ENCODE measurements at regions not wholly inside any gene's neighbourhood (a gene's known extent, or its start where the extent isn't known, plus 50 kb on each side); places are given as distances from the start of the nearest gene placed in this dataset.

DNA sequence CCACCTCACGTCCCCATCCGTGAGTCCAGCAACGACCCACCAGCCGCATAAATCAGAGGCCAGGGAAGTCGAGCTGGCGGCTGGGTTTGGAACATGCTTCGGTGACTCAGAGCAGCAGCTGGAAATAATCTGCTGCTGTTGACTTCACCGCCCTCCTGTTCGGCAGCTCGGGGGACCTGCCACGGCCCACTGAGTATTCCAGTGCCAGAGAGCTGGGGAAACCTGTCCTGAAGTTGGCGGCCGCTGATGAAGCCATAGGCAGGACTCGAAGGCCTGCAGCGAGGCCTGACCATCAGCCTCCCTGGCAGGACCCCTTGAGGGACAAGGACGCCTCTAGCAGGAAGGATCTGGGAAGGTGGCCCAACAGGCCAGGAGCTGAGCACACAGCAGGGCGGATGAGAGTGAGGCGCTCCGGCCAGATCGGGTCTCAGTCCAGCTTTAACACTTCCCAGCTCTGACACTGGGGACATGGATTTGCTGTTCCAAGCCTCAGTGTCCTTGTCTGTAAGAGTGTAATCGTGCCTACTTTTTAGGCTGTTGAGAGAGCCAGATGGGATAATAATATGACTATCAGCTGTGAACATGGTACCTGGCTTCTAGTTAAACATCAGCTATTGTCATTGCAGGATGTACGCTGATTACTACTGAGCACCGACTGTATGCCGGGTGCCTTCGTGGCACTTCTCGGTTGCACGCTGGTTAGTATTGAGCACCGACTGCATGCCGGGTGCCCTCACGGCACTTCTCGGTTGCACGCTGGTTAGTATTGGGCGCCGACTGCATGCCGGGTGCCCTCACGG lies 50.4 kb upstream of the CIBAR2 start:
- Mint-ChIP-seq H3K36me3 (ENCODE audit: low read depth) (no peaks in the 10 kb centered on the region), H3K27ac (no peak overlapping the region), H3K4me3 (no peak overlapping the region), H3K4me1 (ENCODE audit: low read depth) (peaks cover 10% of the 10 kb centered on the region), H3K27me3 (peaks cover 11% of the 10 kb centered on the region), H3K9me3 (no peaks in the 10 kb centered on the region)

DNA sequence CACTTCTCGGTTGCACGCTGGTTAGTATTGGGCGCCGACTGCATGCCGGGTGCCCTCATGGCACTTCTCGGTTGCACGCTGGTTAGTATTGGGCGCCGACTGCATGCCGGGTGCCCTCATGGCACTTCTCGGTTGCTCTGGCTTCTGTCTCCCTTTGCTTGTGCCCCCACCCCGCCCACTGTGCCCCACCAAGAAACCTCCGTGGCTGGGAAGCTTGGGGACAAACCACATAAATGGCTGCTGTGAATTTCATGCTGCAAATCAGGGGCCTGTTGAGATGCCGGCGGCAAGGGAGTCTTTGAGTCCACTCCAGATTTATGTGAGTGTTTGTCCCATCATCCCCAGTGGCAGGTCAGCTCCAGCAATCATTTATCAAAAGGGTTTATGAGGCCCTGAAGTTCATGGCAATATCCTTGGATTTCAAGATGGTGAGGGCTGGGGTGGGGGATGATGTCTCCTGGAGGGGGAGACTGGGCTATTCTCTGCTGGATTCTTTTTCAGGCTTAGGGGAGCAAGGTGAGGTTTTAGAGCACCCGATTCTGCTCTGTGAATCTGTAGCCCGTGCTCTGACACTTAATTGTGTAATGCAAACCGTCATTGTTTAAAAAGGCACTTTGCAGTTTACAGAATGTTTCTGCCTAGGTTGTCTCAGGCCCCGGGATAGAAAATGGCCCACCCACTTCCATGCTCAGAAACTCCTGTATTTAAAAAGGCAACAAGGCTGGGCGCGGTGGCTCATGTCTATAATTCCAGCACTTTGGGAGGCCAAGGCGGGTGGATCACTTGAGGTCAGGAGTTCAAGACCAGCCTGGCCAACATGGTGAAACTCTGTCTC lies 51.2 kb upstream of the CIBAR2 start:
- Mint-ChIP-seq H3K27ac (no peak overlapping the region), H3K27me3 (peaks cover 17% of the 10 kb centered on the region), H3K36me3 (ENCODE audit: low read depth) (no peaks in the 10 kb centered on the region), H3K9me3 (no peaks in the 10 kb centered on the region), H3K4me1 (ENCODE audit: low read depth) (peaks cover 3% of the 10 kb centered on the region), H3K4me3 (no peak overlapping the region)

GRCh38 chr16:85164431-85164830 lies 52.2 kb upstream of the CIBAR2 start:
- H3K36me3 Mint-ChIP-seq (ENCODE audit: low read depth): no peaks in the 10 kb centered on the region
- peaks cover 19% of the 10 kb centered on the region for H3K27me3 Mint-ChIP-seq
- no peak overlapping the region for H3K27ac Mint-ChIP-seq
- no peak overlapping the region for H3K4me3 Mint-ChIP-seq
- no peaks in the 10 kb centered on the region for H3K9me3 Mint-ChIP-seq
- peaks cover 1% of the 10 kb centered on the region for H3K4me1 Mint-ChIP-seq (ENCODE audit: low read depth)

- H3K4me3 Mint-ChIP-seq: no peak overlapping the region
- H3K4me1 Mint-ChIP-seq (ENCODE audit: low read depth): no peaks in the 10 kb centered on the region
- no peaks in the 10 kb centered on the region for H3K36me3 Mint-ChIP-seq (ENCODE audit: low read depth)
- no peak overlapping the region for H3K27ac Mint-ChIP-seq
- H3K9me3 Mint-ChIP-seq: no peaks in the 10 kb centered on the region
- peaks cover 19% of the 10 kb centered on the region for H3K27me3 Mint-ChIP-seq
Measured at GRCh38 chr16:85164838-85165516, 52.7 kb upstream of the CIBAR2 start.

DNA sequence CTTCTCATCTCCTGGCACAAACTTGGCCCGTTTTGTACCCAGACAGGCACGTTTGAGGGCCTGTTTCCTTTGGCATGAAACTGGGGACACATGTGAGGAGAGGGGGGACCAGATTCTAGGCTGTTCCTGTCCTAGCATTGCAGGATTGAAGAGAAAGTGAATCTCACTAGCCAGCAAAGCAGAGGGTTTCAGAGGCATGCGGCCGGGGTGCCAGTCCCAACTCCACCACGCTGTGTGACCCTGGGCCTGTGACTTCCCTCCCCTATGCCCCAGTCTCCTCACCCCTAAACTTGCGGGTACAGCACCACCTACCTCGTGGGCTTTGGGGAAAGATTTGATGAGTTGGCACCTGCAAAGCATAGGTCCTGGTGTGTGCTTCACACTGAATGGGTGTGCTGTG lies 53.5 kb upstream of the CIBAR2 start:
- H3K27me3 Mint-ChIP-seq: peaks cover 23% of the 10 kb centered on the region
- no peak overlapping the region for H3K27ac Mint-ChIP-seq
- H3K9me3 Mint-ChIP-seq: no peaks in the 10 kb centered on the region
- H3K4me3 Mint-ChIP-seq: no peak overlapping the region
- no peaks in the 10 kb centered on the region for H3K36me3 Mint-ChIP-seq (ENCODE audit: low read depth)
- H3K4me1 Mint-ChIP-seq (ENCODE audit: low read depth): no peaks in the 10 kb centered on the region

- H3K9me3 Mint-ChIP-seq: no peaks in the 10 kb centered on the region
- no peak overlapping the region for H3K4me3 Mint-ChIP-seq
- no peak overlapping the region for H3K27ac Mint-ChIP-seq
Measured at GRCh38 chr16:85166281-85166680, 54.0 kb upstream of the CIBAR2 start.

DNA sequence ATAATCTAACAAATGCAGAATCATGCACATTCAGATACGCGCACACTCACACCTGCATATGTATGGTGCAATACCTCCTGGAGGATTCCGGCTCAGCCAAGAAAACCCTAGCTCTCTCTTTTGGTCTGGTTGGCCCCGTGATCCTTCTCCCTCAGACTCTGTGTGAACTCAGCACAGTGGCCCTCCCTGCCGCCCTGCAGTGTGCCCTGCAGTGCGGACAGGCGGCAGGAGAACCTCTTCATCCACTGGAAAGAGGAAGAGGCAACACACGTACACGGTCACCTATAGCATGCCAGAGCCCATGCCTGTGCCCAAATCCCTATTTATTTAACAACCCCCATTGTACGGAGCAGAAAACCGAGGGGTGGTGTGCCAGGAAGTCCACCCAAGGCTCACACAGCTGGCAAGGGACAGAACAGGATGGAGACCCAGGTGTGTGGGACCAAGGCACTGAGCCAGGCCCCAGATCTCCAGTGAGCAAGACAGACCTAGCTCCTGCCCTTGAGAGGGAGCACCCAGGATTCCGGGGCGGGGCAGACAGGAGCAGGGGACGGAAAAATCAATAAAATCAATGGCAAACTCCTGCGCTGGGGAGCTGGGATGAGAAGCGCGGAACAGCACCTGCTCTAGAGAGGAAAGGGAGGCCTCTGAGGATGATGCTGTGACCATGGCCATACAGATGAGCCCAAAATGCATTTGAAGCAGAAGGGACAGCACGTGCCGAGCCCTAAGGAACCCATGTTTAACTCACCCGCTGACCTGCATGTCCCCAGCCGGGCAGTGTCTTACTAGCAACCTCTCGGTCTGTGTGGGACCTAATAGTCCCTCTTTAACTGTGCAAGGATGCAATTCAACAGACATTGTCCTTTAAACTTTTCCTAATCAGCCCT lies 54.7 kb upstream of the CIBAR2 start:
- H3K27me3 Mint-ChIP-seq: peaks cover 32% of the 10 kb centered on the region
- no peaks in the 10 kb centered on the region for H3K9me3 Mint-ChIP-seq
- no peak overlapping the region for H3K27ac Mint-ChIP-seq
- no peak overlapping the region for H3K4me3 Mint-ChIP-seq
- H3K36me3 Mint-ChIP-seq (ENCODE audit: low read depth): no peaks in the 10 kb centered on the region
- no peaks in the 10 kb centered on the region for H3K4me1 Mint-ChIP-seq (ENCODE audit: low read depth)

More at GRCh38 chr16:85166281-85166680, 54.0 kb upstream of the CIBAR2 start:
- Mint-ChIP-seq H3K36me3 (ENCODE audit: low read depth) (no peaks in the 10 kb centered on the region), H3K27me3 (peaks cover 26% of the 10 kb centered on the region), H3K4me1 (ENCODE audit: low read depth) (no peaks in the 10 kb centered on the region)

DNA sequence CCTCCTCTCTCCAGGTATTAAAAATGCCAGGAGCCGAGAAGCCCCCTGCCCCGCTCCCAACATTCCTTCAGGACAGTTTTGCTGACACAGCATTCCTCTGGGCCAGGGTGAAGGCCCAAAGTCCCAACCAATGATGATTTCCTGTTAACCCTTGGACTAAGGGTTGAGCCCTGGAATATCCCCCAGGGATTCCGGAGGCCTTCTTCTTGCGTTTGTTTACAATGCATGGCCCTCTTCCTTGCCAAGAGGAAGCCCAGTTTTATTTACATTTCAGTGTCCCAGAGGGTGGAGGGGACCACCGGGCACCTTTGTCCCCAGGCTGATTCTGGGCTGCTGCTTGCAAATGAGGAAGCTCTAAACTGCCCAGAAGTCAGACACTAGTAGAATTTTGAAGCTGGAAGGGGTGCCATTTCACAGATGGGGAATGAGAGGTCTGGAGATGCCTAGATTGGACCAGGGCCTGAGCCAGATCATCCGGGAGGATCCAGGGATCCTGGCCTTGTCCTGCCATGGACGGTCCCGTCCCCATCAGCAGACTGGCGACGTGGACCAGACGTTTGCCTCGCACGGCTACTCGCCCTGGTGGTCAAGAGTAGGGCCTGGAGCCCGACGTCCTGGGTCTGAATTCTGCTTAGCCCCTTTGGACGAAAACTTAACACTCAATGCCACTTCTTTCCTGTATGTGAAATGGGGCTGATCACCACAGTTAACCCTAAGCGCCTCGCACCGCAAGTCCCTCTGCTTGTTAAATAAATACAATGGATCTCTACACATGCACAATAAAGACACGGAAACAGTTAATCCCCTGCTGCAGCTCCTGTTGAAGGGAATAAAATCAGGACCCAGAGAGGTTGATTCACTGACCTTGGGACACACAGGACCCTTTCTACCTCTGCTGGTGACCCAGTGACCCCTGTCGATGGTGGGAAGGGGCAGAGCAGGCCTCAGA lies 55.6 kb upstream of the CIBAR2 start:
- no peaks in the 10 kb centered on the region for H3K36me3 Mint-ChIP-seq (ENCODE audit: low read depth)
- H3K27me3 Mint-ChIP-seq: peaks cover 42% of the 10 kb centered on the region

DNA sequence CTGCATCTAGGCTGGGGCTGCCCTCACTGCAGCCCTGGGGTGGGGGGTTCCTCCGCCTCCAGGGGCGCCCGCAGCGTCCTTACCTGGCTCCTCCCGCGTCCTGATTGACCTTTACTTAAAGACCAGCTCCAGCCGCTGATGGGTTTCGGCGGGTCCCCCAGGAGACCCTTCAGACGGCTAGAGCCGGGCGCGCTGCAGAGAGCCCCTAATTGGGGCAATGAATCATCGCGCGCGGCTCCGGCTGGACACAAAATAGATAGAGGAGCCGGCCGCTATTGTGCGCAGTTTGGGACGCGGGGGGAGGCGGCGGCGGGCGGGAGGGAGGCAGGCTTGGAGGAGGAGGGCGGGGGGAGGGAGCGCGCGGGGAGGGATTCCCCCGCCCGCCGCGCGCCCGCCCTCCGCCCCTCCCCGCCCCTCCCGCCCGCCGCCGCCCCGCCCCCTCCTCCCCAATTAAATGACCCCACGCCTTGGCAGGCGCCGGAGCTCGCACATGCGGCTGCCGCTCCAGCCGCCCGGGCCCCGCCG lies 56.5 kb upstream of the CIBAR2 start:
- peak overlapping the region; percentile 23 for H3K4me3 Mint-ChIP-seq
- no peak overlapping the region for H3K27ac Mint-ChIP-seq
- H3K36me3 Mint-ChIP-seq (ENCODE audit: low read depth): no peaks in the 10 kb centered on the region
- no peaks in the 10 kb centered on the region for H3K4me1 Mint-ChIP-seq (ENCODE audit: low read depth)
- H3K9me3 Mint-ChIP-seq: no peaks in the 10 kb centered on the region
- peaks cover 51% of the 10 kb centered on the region for H3K27me3 Mint-ChIP-seq

More for the DNA sequence above, 55.6 kb upstream of the CIBAR2 start:
- Mint-ChIP-seq H3K9me3 (no peaks in the 10 kb centered on the region), H3K4me3 (no peak overlapping the region), H3K27ac (no peak overlapping the region), H3K4me1 (ENCODE audit: low read depth) (no peaks in the 10 kb centered on the region)

DNA sequence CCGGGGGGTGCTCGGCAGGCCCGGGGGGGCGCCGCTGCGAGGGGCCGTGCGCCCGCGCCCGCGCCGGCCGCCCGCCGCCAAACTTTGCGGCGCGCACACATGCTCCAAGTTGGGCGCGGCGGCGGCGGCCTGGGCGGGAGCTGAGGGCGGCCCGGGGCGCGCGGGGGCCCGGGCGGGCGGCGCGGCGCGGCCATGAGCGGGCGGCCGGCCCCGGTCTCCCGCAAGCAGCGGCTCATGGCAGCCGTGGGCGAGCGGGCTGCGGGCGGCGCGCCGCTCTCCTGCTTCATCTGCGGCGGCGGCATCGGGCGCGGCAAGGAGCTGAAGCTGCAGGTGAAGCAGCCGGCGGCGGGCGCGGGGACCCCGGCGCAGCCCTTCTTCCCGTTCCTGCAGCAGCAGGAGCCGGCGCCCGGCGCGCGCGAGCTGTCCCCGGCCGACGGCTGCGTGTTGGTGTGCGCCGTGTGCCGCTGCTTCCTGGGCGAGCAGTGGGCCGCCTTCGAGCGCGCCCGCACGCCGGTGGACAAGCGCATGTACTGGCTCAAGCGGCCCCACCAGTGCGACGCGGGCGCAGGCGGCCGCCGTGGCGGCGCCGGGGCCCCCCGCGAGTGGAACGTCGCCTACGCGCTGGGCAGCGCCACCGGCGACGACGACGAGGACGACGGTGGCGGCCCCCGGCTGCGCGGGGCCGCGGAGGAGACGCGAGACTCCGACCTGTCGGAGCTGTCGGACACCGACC lies 57.2 kb upstream of the CIBAR2 start:
- Mint-ChIP-seq H3K27me3 (peaks cover 56% of the 10 kb centered on the region), H3K4me1 (ENCODE audit: low read depth) (no peaks in the 10 kb centered on the region), H3K27ac (no peak overlapping the region)

GRCh38 chr16:85170066-85170491 lies 57.8 kb upstream of the CIBAR2 start:
- Mint-ChIP-seq H3K27me3 (peaks cover 60% of the 10 kb centered on the region), H3K9me3 (no peaks in the 10 kb centered on the region), H3K36me3 (ENCODE audit: low read depth) (no peaks in the 10 kb centered on the region), H3K4me1 (ENCODE audit: low read depth) (no peaks in the 10 kb centered on the region), H3K27ac (no peak overlapping the region), H3K4me3 (no peak overlapping the region)

More for the DNA sequence above, 57.2 kb upstream of the CIBAR2 start:
- no peaks in the 10 kb centered on the region for H3K9me3 Mint-ChIP-seq
- no peaks in the 10 kb centered on the region for H3K36me3 Mint-ChIP-seq (ENCODE audit: low read depth)
- H3K4me3 Mint-ChIP-seq: no peak overlapping the region

DNA sequence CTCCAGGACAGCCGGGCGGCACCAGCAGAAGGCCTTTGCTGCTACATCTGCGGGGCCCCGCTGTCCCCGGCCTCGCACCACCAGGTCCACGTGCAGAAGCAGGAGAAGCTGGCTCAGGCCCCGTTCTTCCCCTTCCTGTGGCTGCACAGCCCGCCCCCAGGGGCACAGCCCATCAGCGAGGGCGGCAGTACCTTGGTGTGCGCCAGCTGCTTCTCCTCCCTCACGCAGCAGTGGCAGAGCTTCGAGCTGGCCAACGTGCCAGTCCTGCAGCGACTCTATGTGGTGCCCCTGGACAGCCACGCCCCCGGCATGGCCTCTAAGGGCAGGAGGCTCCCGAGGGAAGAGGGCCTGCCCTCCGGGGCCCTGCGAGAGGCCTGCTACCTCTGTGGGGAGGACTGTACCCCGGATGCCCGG lies 58.3 kb upstream of the CIBAR2 start:
- Mint-ChIP-seq H3K36me3 (ENCODE audit: low read depth) (no peaks in the 10 kb centered on the region), H3K9me3 (no peaks in the 10 kb centered on the region), H3K4me3 (no peak overlapping the region), H3K27me3 (peaks cover 60% of the 10 kb centered on the region), H3K4me1 (ENCODE audit: low read depth) (no peaks in the 10 kb centered on the region), H3K27ac (no peak overlapping the region)

All from stimulated activated naive CD8-positive, alpha-beta T cell treated with anti-CD3 and anti-CD28 coated beads, Interleukin-15, Interleukin-2, amounts not matched to agents 100 ng/mL and 50 ng/mL, for 24 hours (primary cell).